Memory B cell (primary cell): ENCODE measurements at regions not wholly inside any gene's neighbourhood (a gene's known extent, or its start where the extent isn't known, plus 50 kb on each side); places are given as distances from the start of the nearest gene placed in this dataset.
"Not testable (repeated sequence)": the region's sequence is repeated elsewhere in the genome, so short reads cannot be mapped to it uniquely, and the experiment has no call there.

ENCODE experiments used
- ATAC-seq: fragments of 150-1000 bp; cut with Tn5 transposase; 2 replicates; pipeline ENCODE4 v1.10.0; 2021; ENCODE audit warnings: low read depth, mild to moderate bottlenecking, moderate library complexity
- DNase-seq, 2 donors: peaks; one replicate each; pipeline ENCODE4 v3.0.0; 2022; ENCODE audit warnings: low spot score in 2 of 2
- H3K27ac Mint-ChIP-seq: one replicate; pipeline ENCODE4 v1.8.0; 2022; ENCODE audit warnings: mild to moderate bottlenecking, moderate library complexity, mixed read lengths
- H3K27me3 Mint-ChIP-seq: one replicate; pipeline ENCODE4 v1.8.0; 2022; ENCODE audit warnings: mixed read lengths
- H3K36me3 Mint-ChIP-seq: one replicate; pipeline ENCODE4 v1.8.0; 2022; ENCODE audit warnings: mild to moderate bottlenecking, mixed read lengths
- H3K4me1 Mint-ChIP-seq: one replicate; pipeline ENCODE4 v1.8.0; 2022; ENCODE audit warnings: mixed read lengths
- H3K4me3 Mint-ChIP-seq: one replicate; pipeline ENCODE4 v1.8.0; 2022; ENCODE audit warnings: mild to moderate bottlenecking, moderate library complexity, mixed read lengths
- H3K9me3 Mint-ChIP-seq: one replicate; pipeline ENCODE4 v1.8.0; 2022; ENCODE audit warnings: mixed read lengths

DNA sequence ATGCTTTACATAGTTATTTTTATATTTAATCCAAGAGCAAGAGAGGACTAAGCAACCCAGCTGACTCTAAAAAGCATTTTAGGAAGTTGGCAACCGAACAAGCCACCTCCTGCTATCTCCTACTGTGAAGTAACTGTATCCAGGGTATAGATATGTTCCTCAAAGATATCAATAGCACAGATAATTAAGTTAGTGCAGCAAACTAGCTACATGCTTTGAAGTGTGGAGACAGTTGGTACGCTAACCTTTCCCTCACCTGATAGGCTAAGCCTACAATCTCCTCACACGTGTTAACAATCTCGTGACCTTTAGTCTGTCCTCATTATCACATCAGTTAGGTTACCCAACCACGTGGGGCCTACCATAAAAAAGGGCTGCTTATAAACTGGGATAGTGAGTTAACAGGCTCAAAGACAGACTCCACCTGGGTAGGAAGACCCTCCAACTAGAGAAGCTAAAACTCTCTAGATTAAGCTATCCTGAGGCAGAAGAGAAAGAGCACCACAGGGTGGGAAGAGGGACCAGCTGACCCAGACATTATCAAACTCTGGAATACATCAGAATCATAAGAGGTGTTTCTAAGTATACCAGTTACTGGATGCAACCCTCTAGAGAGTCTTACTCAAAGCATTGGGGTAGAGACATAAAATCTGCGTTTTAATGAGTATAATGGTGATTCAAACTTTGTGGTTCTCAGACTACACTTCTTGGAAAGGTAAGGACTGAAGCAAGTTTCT, 340.1 kb upstream of the ESRRG start:
- Mint-ChIP-seq H3K36me3 (no peaks in the 10 kb centered on the region), H3K4me1 (no peaks in the 10 kb centered on the region), H3K27ac (no peak overlapping the region), H3K27me3 (no peaks in the 10 kb centered on the region), H3K4me3 (no peak overlapping the region), H3K9me3 (peaks cover 4% of the 10 kb centered on the region)
- ATAC-seq (no peak), DNase-seq (no peak)

GRCh38 chr1:217062586-217062985, 339.4 kb upstream of the ESRRG start:
- Mint-ChIP-seq H3K27me3 (no peaks in the 10 kb centered on the region), H3K36me3 (no peaks in the 10 kb centered on the region), H3K4me1 (no peaks in the 10 kb centered on the region), H3K9me3 (peaks cover 5% of the 10 kb centered on the region), H3K27ac (no peak overlapping the region), H3K4me3 (no peak overlapping the region)
- ATAC-seq (no peak), DNase-seq (no peak)

GRCh38 chr1:217059401-217059800, 336.2 kb upstream of the ESRRG start:
- H3K36me3 Mint-ChIP-seq, result no peaks in the 10 kb centered on the region
- ATAC-seq, result no peak
- H3K4me3 Mint-ChIP-seq, result no peak overlapping the region
- H3K27me3 Mint-ChIP-seq, result no peaks in the 10 kb centered on the region
- H3K9me3 Mint-ChIP-seq, result peaks cover 5% of the 10 kb centered on the region
- no peak overlapping the region for H3K27ac Mint-ChIP-seq
- H3K4me1 Mint-ChIP-seq, result no peaks in the 10 kb centered on the region
- DNase-seq, result no peak

DNA sequence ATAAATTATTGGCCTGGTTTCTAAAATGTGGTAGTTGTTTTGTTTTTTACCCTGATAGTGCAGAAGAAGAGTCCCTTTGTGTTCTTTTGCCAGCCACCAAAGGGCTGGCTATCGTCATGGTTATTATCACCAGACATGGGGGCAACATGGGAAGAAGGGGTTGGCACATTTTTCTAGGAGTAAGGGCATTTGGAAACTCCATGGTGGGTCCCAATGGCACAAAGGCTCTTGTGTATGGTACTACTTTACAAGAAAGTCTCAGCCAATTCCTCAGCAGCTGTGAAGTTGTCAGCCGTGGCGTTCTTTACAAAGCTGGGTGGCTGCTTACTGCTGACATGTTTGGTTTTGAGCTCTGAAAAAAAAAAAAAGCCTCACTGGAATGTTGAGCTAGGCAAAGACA, 330.4 kb upstream of the ESRRG start:
- no peaks in the 10 kb centered on the region for H3K27me3 Mint-ChIP-seq
- H3K27ac Mint-ChIP-seq, result no peak overlapping the region
- ATAC-seq (no peak), DNase-seq (no peak)
- H3K9me3 Mint-ChIP-seq, result peaks cover 5% of the 10 kb centered on the region
- no peaks in the 10 kb centered on the region for H3K36me3 Mint-ChIP-seq
- no peak overlapping the region for H3K4me3 Mint-ChIP-seq
- H3K4me1 Mint-ChIP-seq, result no peaks in the 10 kb centered on the region

- H3K4me3 Mint-ChIP-seq, result no peak overlapping the region
- H3K27me3 Mint-ChIP-seq, result no peaks in the 10 kb centered on the region
- H3K36me3 Mint-ChIP-seq, result no peaks in the 10 kb centered on the region
- no peaks in the 10 kb centered on the region for H3K4me1 Mint-ChIP-seq
- ATAC-seq (no peak), DNase-seq (no peak)
- H3K27ac Mint-ChIP-seq, result no peak overlapping the region
- H3K9me3 Mint-ChIP-seq, result peaks cover 3% of the 10 kb centered on the region
Measured at GRCh38 chr1:217052626-217053025, 329.4 kb upstream of the ESRRG start.

DNA sequence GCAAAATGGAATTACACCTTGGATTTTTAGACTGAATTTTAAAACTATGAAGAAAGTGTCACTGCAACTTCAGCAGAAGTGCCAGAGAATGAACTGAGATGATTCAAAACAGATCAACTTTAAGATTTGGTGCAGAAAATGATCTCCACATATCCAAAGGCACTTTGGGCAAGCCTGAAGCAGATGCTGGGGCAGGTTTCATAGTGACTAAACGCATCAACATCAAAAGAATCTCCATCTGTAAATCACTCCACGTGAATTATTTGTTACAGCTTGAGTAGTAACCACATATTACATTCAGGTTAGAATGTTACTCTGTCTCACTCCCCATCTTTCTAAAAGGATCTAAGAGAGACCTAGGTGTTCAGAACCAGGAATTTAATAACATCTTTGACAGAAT, 329.0 kb upstream of the ESRRG start:
- no peaks in the 10 kb centered on the region for H3K36me3 Mint-ChIP-seq
- H3K4me3 Mint-ChIP-seq, result no peak overlapping the region
- DNase-seq, result no peak
- ATAC-seq, result no peak
- H3K4me1 Mint-ChIP-seq, result no peaks in the 10 kb centered on the region
- H3K27ac Mint-ChIP-seq, result no peak overlapping the region
- no peaks in the 10 kb centered on the region for H3K27me3 Mint-ChIP-seq
- H3K9me3 Mint-ChIP-seq, result peaks cover 3% of the 10 kb centered on the region

- H3K4me3 Mint-ChIP-seq, result no peak overlapping the region
- peaks cover 3% of the 10 kb centered on the region for H3K9me3 Mint-ChIP-seq
- DNase-seq (no peak), ATAC-seq (no peak)
- H3K36me3 Mint-ChIP-seq, result no peaks in the 10 kb centered on the region
- H3K27me3 Mint-ChIP-seq, result no peaks in the 10 kb centered on the region
- H3K27ac Mint-ChIP-seq, result no peak overlapping the region
- H3K4me1 Mint-ChIP-seq, result no peaks in the 10 kb centered on the region
Measured at GRCh38 chr1:217049721-217050120, 326.5 kb upstream of the ESRRG start.

DNA sequence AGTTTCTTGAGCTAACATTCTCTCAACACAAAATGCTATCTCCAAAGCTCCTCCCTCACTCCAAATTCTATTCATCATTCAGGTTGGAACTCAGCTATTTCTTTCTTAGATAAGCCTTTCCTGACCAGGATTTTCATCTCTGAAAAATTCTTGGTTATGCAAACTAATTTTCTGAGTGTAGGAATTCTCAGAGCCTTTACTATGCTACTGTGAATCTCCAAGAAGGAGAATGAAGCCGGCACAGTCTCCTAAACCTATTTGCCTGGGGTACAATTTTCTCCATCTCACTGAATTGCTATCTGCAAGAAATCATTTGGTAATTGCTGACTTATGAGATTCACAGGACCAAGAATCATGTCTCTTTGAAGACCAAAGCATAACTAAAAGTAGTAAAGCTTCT, 325.9 kb upstream of the ESRRG start:
- Mint-ChIP-seq H3K9me3 (peaks cover 3% of the 10 kb centered on the region), H3K36me3 (no peaks in the 10 kb centered on the region), H3K27ac (no peak overlapping the region), H3K4me3 (no peak overlapping the region), H3K27me3 (no peaks in the 10 kb centered on the region), H3K4me1 (no peaks in the 10 kb centered on the region)
- ATAC-seq (no peak), DNase-seq (no peak)

GRCh38 chr1:217048104-217048707, 325.0 kb upstream of the ESRRG start:
- H3K4me1 Mint-ChIP-seq, result no peaks in the 10 kb centered on the region
- H3K4me3 Mint-ChIP-seq, result no peak overlapping the region
- H3K27me3 Mint-ChIP-seq, result no peaks in the 10 kb centered on the region
- no peak overlapping the region for H3K27ac Mint-ChIP-seq
- DNase-seq (no peak), ATAC-seq (no peak)
- no peaks in the 10 kb centered on the region for H3K36me3 Mint-ChIP-seq
- H3K9me3 Mint-ChIP-seq, result peaks cover 3% of the 10 kb centered on the region

GRCh38 chr1:217040711-217041455, 317.7 kb upstream of the ESRRG start:
- DNase-seq (no peak), ATAC-seq (no peak)
- no peaks in the 10 kb centered on the region for H3K4me1 Mint-ChIP-seq
- H3K4me3 Mint-ChIP-seq, result no peak overlapping the region
- H3K9me3 Mint-ChIP-seq, result peaks cover 9% of the 10 kb centered on the region
- H3K27me3 Mint-ChIP-seq, result no peaks in the 10 kb centered on the region
- H3K27ac Mint-ChIP-seq, result no peak overlapping the region
- H3K36me3 Mint-ChIP-seq, result peaks cover 1% of the 10 kb centered on the region

DNA sequence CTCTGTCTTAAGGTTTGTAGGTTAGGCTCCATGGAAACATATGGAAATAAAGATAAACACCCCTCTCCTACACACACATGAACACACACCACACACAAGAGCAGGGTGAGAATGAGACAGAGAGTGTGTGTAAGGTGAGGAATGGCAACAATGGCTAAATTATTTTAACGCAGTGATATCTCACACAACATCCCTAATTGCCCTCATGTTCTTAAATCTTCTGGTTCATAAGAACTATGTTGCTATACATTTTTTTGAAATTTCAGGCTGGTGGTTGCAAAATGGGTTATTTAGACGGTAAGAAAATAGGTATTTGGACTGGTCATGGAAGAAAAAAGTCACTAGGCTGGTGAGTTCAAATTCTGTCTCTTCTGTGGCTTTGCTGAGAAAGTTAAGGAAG, 316.7 kb upstream of the ESRRG start:
- no peak for ATAC-seq
- H3K4me3 Mint-ChIP-seq, result no peak overlapping the region
- no peak overlapping the region for H3K27ac Mint-ChIP-seq
- no peak for DNase-seq
- H3K27me3 Mint-ChIP-seq, result no peaks in the 10 kb centered on the region
- H3K36me3 Mint-ChIP-seq, result peaks cover 1% of the 10 kb centered on the region
- peaks cover 9% of the 10 kb centered on the region for H3K9me3 Mint-ChIP-seq
- H3K4me1 Mint-ChIP-seq, result no peaks in the 10 kb centered on the region

DNA sequence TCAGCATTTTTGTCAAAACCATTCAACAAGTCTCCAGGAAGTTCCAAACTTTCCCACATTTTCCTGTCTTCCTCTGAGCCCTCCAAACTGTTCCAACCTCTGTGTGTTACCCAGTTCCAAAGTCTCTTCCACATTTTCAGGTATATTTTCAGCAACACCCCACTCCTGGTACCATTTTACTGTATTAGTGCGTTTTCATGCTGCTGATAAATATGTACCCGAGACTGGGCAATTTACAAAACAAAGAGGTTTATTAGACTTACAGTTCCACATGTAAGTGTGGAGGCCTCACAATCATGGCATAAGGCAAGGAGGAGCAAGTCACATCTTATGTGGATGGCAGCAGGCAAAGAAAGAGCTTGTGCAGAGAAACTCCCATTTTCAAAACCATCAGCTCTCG, 315.9 kb upstream of the ESRRG start:
- DNase-seq, result not testable (repeated sequence)

GRCh38 chr1:217036757-217037156, 313.5 kb upstream of the ESRRG start:
- DNase-seq, result no peak
- no peak for ATAC-seq
- H3K36me3 Mint-ChIP-seq, result peaks cover 1% of the 10 kb centered on the region
- no peaks in the 10 kb centered on the region for H3K4me1 Mint-ChIP-seq
- H3K4me3 Mint-ChIP-seq, result no peak overlapping the region
- H3K27ac Mint-ChIP-seq, result no peak overlapping the region
- peaks cover 9% of the 10 kb centered on the region for H3K9me3 Mint-ChIP-seq
- no peaks in the 10 kb centered on the region for H3K27me3 Mint-ChIP-seq

More for the DNA sequence above, 315.9 kb upstream of the ESRRG start:
- not testable (repeated sequence) for H3K27me3 Mint-ChIP-seq, ATAC-seq, H3K4me3 Mint-ChIP-seq, H3K36me3 Mint-ChIP-seq, H3K9me3 Mint-ChIP-seq, H3K27ac Mint-ChIP-seq, H3K4me1 Mint-ChIP-seq

- H3K27me3 Mint-ChIP-seq, result no peaks in the 10 kb centered on the region
- ATAC-seq (no peak), DNase-seq (no peak)
- H3K36me3 Mint-ChIP-seq, result no peaks in the 10 kb centered on the region
- no peak overlapping the region for H3K27ac Mint-ChIP-seq
- no peaks in the 10 kb centered on the region for H3K4me1 Mint-ChIP-seq
- no peak overlapping the region for H3K4me3 Mint-ChIP-seq
- H3K9me3 Mint-ChIP-seq, result peaks cover 2% of the 10 kb centered on the region
Measured at GRCh38 chr1:217032715-217033367, 309.6 kb upstream of the ESRRG start.
